NCI-H2227 treated with DMSO at 0.1 percent for 48 hours (cell line): ENCODE measurements at regions not wholly inside any gene's neighbourhood (a gene's known extent, or its start where the extent isn't known, plus 50 kb on each side); places are given as distances from the start of the nearest gene placed in this dataset.

Experiments used
- DNase-seq: peaks from one replicate; lab custom pipeline; 2025; lab: John Stamatoyannopoulos, UW

GRCh38 chr2:76579911-76580310 is 869.2 kb upstream of the GCFC2 start:
- DNase-seq, result no peak

GRCh38 chr2:76572981-76573380 is 862.3 kb upstream of the GCFC2 start:
- no peak for DNase-seq

GRCh38 chr2:76569819-76570218 is 859.1 kb upstream of the GCFC2 start:
- no peak for DNase-seq

- no peak for DNase-seq
These were observed 856.8 kb upstream of the GCFC2 start for GRCh38 chr2:76567478-76567877.

- no peak for DNase-seq
These were observed 854.0 kb upstream of the GCFC2 start for GRCh38 chr2:76564734-76565133.

GRCh38 chr2:76563730-76564129 is 853.0 kb upstream of the GCFC2 start:
- no peak for DNase-seq

GRCh38 chr2:76558157-76558556 is 847.4 kb upstream of the GCFC2 start:
- DNase-seq, result no peak

- DNase-seq, result peak; percentile 50
These were observed 845.3 kb upstream of the GCFC2 start for GRCh38 chr2:76556018-76556417.

- no peak for DNase-seq
These were observed 835.5 kb upstream of the GCFC2 start for GRCh38 chr2:76546207-76546606.

GRCh38 chr2:76544901-76545300 is 834.2 kb upstream of the GCFC2 start:
- DNase-seq, result no peak

- no peak for DNase-seq
These were observed 806.8 kb upstream of the GCFC2 start for GRCh38 chr2:76517574-76517909.

- DNase-seq, result no peak
These were observed 806.3 kb upstream of the GCFC2 start for GRCh38 chr2:76516861-76517573.

GRCh38 chr2:76512201-76512820 is 801.6 kb upstream of the GCFC2 start:
- no peak for DNase-seq

- no peak for DNase-seq
These were observed 795.8 kb upstream of the GCFC2 start for GRCh38 chr2:76506538-76506937.

GRCh38 chr2:76501641-76502040 is 790.9 kb upstream of the GCFC2 start:
- no peak for DNase-seq

GRCh38 chr2:76498360-76498759 is 787.6 kb upstream of the GCFC2 start:
- no peak for DNase-seq

GRCh38 chr2:76491503-76491902 is 780.8 kb upstream of the GCFC2 start:
- DNase-seq, result no peak

GRCh38 chr2:76478266-76479035 is 767.7 kb upstream of the GCFC2 start:
- no peak for DNase-seq

GRCh38 chr2:76472946-76473345 is 762.2 kb upstream of the GCFC2 start:
- no peak for DNase-seq

- DNase-seq, result no peak
These were observed 758.4 kb upstream of the GCFC2 start for GRCh38 chr2:76469066-76469465.

GRCh38 chr2:76467326-76467725 is 756.6 kb upstream of the GCFC2 start:
- no peak for DNase-seq

- no peak for DNase-seq
These were observed 753.6 kb upstream of the GCFC2 start for GRCh38 chr2:76464310-76464709.

- DNase-seq, result no peak
These were observed 750.7 kb upstream of the GCFC2 start for GRCh38 chr2:76461431-76461830.
